H9 (cell line): ENCODE measurements at regions not wholly inside any gene's neighbourhood (a gene's known extent, or its start where the extent isn't known, plus 50 kb on each side); places are given as distances from the start of the nearest gene placed in this dataset.

Experiments
- DNase-seq: peaks from one replicate; pipeline ENCODE4 v3.0.0-alpha.2; 2017
- H2AFZ ChIP-seq: one replicate; pipeline ENCODE4 v1.6.1; 2013; ENCODE audit warnings: mild to moderate bottlenecking, low read length, control low read depth, moderate library complexity
- H2AK5ac ChIP-seq: 2 replicates; pipeline ENCODE4 v1.6.1; 2013; ENCODE audit warnings: low read length, control low read depth, mixed read lengths; ENCODE audit not compliant: insufficient read length
- H2BK120ac ChIP-seq: one replicate; pipeline ENCODE4 v1.6.1; 2013; ENCODE audit warnings: low read depth, mild to moderate bottlenecking, low read length, control low read depth, inconsistent platforms; ENCODE audit not compliant: poor library complexity, severe bottlenecking
- H2BK12ac ChIP-seq: 2 replicates; pipeline ENCODE4 v1.6.1; 2013; ENCODE audit warnings: low read length, control low read depth, mixed read lengths, low read depth; ENCODE audit not compliant: insufficient read length
- H2BK15ac ChIP-seq: 2 replicates; pipeline ENCODE4 v1.6.1; 2013; ENCODE audit warnings: low read depth, low read length, control low read depth
- H2BK20ac ChIP-seq: one replicate; pipeline ENCODE4 v1.6.1; 2013; ENCODE audit warnings: low read depth, mild to moderate bottlenecking, low read length, control low read depth, inconsistent platforms; ENCODE audit not compliant: poor library complexity, severe bottlenecking
- H2BK5ac ChIP-seq: 2 replicates; pipeline ENCODE4 v1.6.1; 2013; ENCODE audit warnings: low read length, control low read depth, mixed read lengths; ENCODE audit not compliant: insufficient read length
- H3K14ac ChIP-seq: 2 replicates; pipeline ENCODE4 v1.6.1; 2013; ENCODE audit warnings: low read length, control low read depth; ENCODE audit not compliant: insufficient read depth
- H3K18ac ChIP-seq: 2 replicates; pipeline ENCODE4 v1.6.1; 2013; ENCODE audit warnings: low read depth, mild to moderate bottlenecking, mixed read lengths, low read length, control low read depth; ENCODE audit not compliant: insufficient read length
- H3K23ac ChIP-seq: 2 replicates; pipeline ENCODE4 v1.6.1; 2013; ENCODE audit warnings: low read length, control low read depth, mixed read lengths, low read depth; ENCODE audit not compliant: insufficient read length
- H3K23me2 ChIP-seq: 2 replicates; pipeline ENCODE4 v1.6.1; 2013; ENCODE audit warnings: low read depth, mild to moderate bottlenecking, mixed read lengths, low read length, control low read depth; ENCODE audit not compliant: insufficient read length, poor library complexity, severe bottlenecking
- H3K27ac ChIP-seq: 2 replicates; pipeline ENCODE4 v1.5.1; 2013; ENCODE audit warnings: low read length, control low read depth, mixed read lengths, low read depth; ENCODE audit not compliant: insufficient read length
- H3K27me3 ChIP-seq: 2 replicates; pipeline ENCODE4 v1.6.1; 2013; ENCODE audit warnings: low read length, control low read depth, inconsistent platforms; ENCODE audit not compliant: insufficient read depth
- H3K4ac ChIP-seq: 2 replicates; pipeline ENCODE4 v1.6.1; 2013; ENCODE audit warnings: low read depth, mild to moderate bottlenecking, control low read depth, inconsistent platforms, low read length, moderate library complexity
- H3K4me1 ChIP-seq: 2 replicates; pipeline ENCODE4 v1.6.1; 2013; ENCODE audit warnings: low read length, control low read depth, inconsistent platforms; ENCODE audit not compliant: insufficient read depth
- H3K4me2 ChIP-seq: 2 replicates; pipeline ENCODE4 v1.6.1; 2013; ENCODE audit warnings: low read length, control low read depth, mixed read lengths; ENCODE audit not compliant: insufficient read length, insufficient read depth
- H3K56ac ChIP-seq: 2 replicates; pipeline ENCODE4 v1.6.1; 2013; ENCODE audit warnings: low read depth, mild to moderate bottlenecking, mixed read lengths, low read length, control low read depth; ENCODE audit not compliant: insufficient read length
- H3K79me1 ChIP-seq: 2 replicates; pipeline ENCODE4 v1.6.1; 2013; ENCODE audit warnings: low read depth, mild to moderate bottlenecking, moderate library complexity, low read length, control low read depth, inconsistent platforms; ENCODE audit not compliant: insufficient read depth, poor library complexity, severe bottlenecking
- H3K79me2 ChIP-seq: 2 replicates; pipeline ENCODE4 v1.6.1; 2013; ENCODE audit warnings: low read length, control low read depth, inconsistent platforms; ENCODE audit not compliant: insufficient read depth
- H3K9ac ChIP-seq: 2 replicates; pipeline ENCODE4 v1.6.1; 2013; ENCODE audit warnings: low read length, control low read depth, mixed read lengths; ENCODE audit not compliant: insufficient read length; ENCODE audit errors: extremely low read depth
- H3K9me3 ChIP-seq: one replicate; pipeline ENCODE4 v1.6.1; 2013; ENCODE audit warnings: low read depth, low read length, inconsistent platforms; ENCODE audit not compliant: control insufficient read depth
- H3T11ph ChIP-seq: one replicate; pipeline ENCODE4 v1.6.1; 2013; ENCODE audit warnings: mild to moderate bottlenecking, low read length, control low read depth, inconsistent platforms
- H4K20me1 ChIP-seq: one replicate; pipeline ENCODE4 v1.6.1; 2013; ENCODE audit not compliant: control insufficient read depth, insufficient read length, insufficient read depth
- H4K5ac ChIP-seq: 2 replicates; pipeline ENCODE4 v1.6.1; 2013; ENCODE audit warnings: low read depth, mild to moderate bottlenecking, mixed read lengths, low read length, control low read depth; ENCODE audit not compliant: insufficient read length
- H4K8ac ChIP-seq: replicated peaks from 2 replicates; pipeline ENCODE4 v1.6.1; 2013; ENCODE audit warnings: low read length, control low read depth, mixed read lengths, low read depth; ENCODE audit not compliant: insufficient read length
- H4K91ac ChIP-seq: 2 replicates; pipeline ENCODE4 v1.6.1; 2013; ENCODE audit warnings: low read depth, mild to moderate bottlenecking, moderate library complexity, mixed read lengths, low read length, control low read depth; ENCODE audit not compliant: insufficient read length
- H3K27ac Mint-ChIP-seq, 3 experiments: 2 replicates in 2 of 3; 3 replicates in 1 of 3; pipeline ENCODE4 v1.8.0; 2020 to 2021; ENCODE audit warnings: mixed read lengths in 3 of 3, mild to moderate bottlenecking in 1 of 3, moderate library complexity in 1 of 3
- H3K27me3 Mint-ChIP-seq: 2 replicates; pipeline ENCODE4 v1.8.0; 2021; ENCODE audit warnings: low read depth, mild to moderate bottlenecking, moderate library complexity, mixed read lengths
- H3K36me3 Mint-ChIP-seq, 3 experiments: 2 replicates in 2 of 3; 3 replicates in 1 of 3; pipeline ENCODE4 v1.8.0; 2020 to 2021; ENCODE audit warnings: low read depth in 3 of 3, mixed read lengths in 3 of 3; ENCODE audit not compliant: insufficient read depth in 1 of 3
- H3K4me1 Mint-ChIP-seq, 2 experiments: 2 replicates each; pipeline ENCODE4 v1.8.0; 2020; ENCODE audit warnings: mixed read lengths in 2 of 2
- H3K4me3 Mint-ChIP-seq, 2 experiments: 2 replicates in 1 of 2; 3 replicates in 1 of 2; pipeline ENCODE4 v1.8.0; 2020 to 2021; ENCODE audit warnings: mild to moderate bottlenecking in 2 of 2, mixed read lengths in 2 of 2, moderate library complexity in 1 of 2
- H3K9me3 Mint-ChIP-seq, 2 experiments: 2 replicates in 1 of 2; 3 replicates in 1 of 2; pipeline ENCODE4 v1.8.0; 2020; ENCODE audit warnings: mild to moderate bottlenecking in 2 of 2, mixed read lengths in 2 of 2, moderate library complexity in 1 of 2
- CTCF ChIP-seq: fragments of 200-600 bp; sonication (generic); conservative IDR thresholded peaks from 3 replicates; pipeline ENCODE4 v1.8.0; 2021; ENCODE audit warnings: antibody characterized with exemption, mild to moderate bottlenecking
- WGBS: extraction: QIAGEN DNeasy Blood & Tissue Kit; methylation state at CpG from one replicate; pipeline ENCODE4 v1.1.7; 2013; ENCODE audit warnings: missing lambda C conversion rate, low lambda C conversion rate, mixed read lengths; ENCODE audit not compliant: insufficient read length; ENCODE audit errors: extremely low coverage; 5-methylcytosine and 5-hydroxymethylcytosine counted together

- no peaks in the 10 kb centered on the region for H3K4me1 ChIP-seq
- H3K4me3 Mint-ChIP-seq, result no peak overlapping the region
- no peak overlapping the region for H4K5ac ChIP-seq
- H3K56ac ChIP-seq, result no peak overlapping the region
- H2BK12ac ChIP-seq, result no peak overlapping the region
- no peak overlapping the region for H3T11ph ChIP-seq
- no peaks in the 10 kb centered on the region for H4K20me1 ChIP-seq
- no peaks in the 10 kb centered on the region for H3K79me1 ChIP-seq
- no peak overlapping the region for H3K14ac ChIP-seq
- H3K4ac ChIP-seq, result no peak overlapping the region
- H2AFZ ChIP-seq, result no peak overlapping the region
- DNase-seq, result no peak
- H4K91ac ChIP-seq, result no peak overlapping the region
- no peak overlapping the region for H3K27ac ChIP-seq
- H3K23me2 ChIP-seq, result no peaks in the 10 kb centered on the region
- H3K9me3 ChIP-seq, result no peaks in the 10 kb centered on the region
- H3K18ac ChIP-seq, result no peak overlapping the region
- TF ChIP-seq CTCF, result no peak
- WGBS, result no CpG with 5 or more reads among the region's 2 CpGs
- no peak overlapping the region for H2BK120ac ChIP-seq
- H2AK5ac ChIP-seq, result no peak overlapping the region
- no peak overlapping the region for H3K23ac ChIP-seq
- no peak overlapping the region for H2BK20ac ChIP-seq
- no peaks in the 10 kb centered on the region; the same call in 1 of the 2 replicates for H3K27me3 Mint-ChIP-seq
- H3K4me1 Mint-ChIP-seq, result 0 out of 4 replicates have a peak, but pooled peaks cover 0 to under 1% of the 10 kb centered on the region in 2 experiments
- H3K4me2 ChIP-seq, result no peak overlapping the region
- no peak overlapping the region for H4K8ac ChIP-seq
- no peaks in the 10 kb centered on the region for H3K36me3 Mint-ChIP-seq
- H2BK5ac ChIP-seq, result no peak overlapping the region
- H3K9ac ChIP-seq, result no peak overlapping the region
- no peaks in the 10 kb centered on the region for H3K79me2 ChIP-seq
- no peak overlapping the region for H3K27ac Mint-ChIP-seq
- H2BK15ac ChIP-seq, result no peak overlapping the region
- no peaks in the 10 kb centered on the region; a peak in 1 of 5 replicates for H3K9me3 Mint-ChIP-seq
- H3K27me3 ChIP-seq, result no peaks in the 10 kb centered on the region
These were observed 56.4 kb upstream of the PGR start for GRCh38 chr11:101185985-101186384.
